Thyroid gland (tissue), 4 donors: ENCODE measurements at regions not wholly inside any gene's neighbourhood (a gene's known extent, or its start where the extent isn't known, plus 50 kb on each side); places are given as distances from the start of the nearest gene placed in this dataset.

Experiments used
- DNase-seq, 2 donors: peaks; one replicate each; pipeline ENCODE4 v3.0.0-alpha.2; 2019
- H3K27ac ChIP-seq, 3 donors: fragments of 200-600 bp; sonication (generic); 1 replicate in 2 of 3; 2 replicates in 1 of 3; pipeline ENCODE4 v1.5.1; 2016 to 2019; ENCODE audit warnings: mild to moderate bottlenecking in 1 of 3, moderate library complexity in 1 of 3
- H3K27me3 ChIP-seq: fragments of 200-600 bp; sonication (generic); one replicate; pipeline ENCODE4 v1.5.1; 2019
- H3K36me3 ChIP-seq, 2 donors: fragments of 200-600 bp; sonication (generic); one replicate each; pipeline ENCODE4 v1.5.1; 2016 to 2019
- H3K4me1 ChIP-seq, 2 donors: fragments of 200-600 bp; sonication (generic); one replicate each; pipeline ENCODE4 v1.5.1; 2017 to 2019
- H3K4me3 ChIP-seq, 3 donors: fragments of 200-600 bp; sonication (generic); replicated peaks in 1 of 3; 1 replicate in 2 of 3; 2 replicates in 1 of 3; pipeline ENCODE4 v1.5.1; 2016; ENCODE audit warnings: mild to moderate bottlenecking in 1 of 3
- H3K9me3 ChIP-seq: fragments of 200-600 bp; sonication (generic); one replicate; pipeline ENCODE4 v1.5.1; 2017
- POLR2A ChIP-seq, 2 donors: fragments of 450-650 bp; IDR thresholded peaks; one replicate each; pipeline ENCODE4 v1.6.1; 2017; ENCODE audit warnings: antibody characterized with exemption in 2 of 2, mild to moderate bottlenecking in 2 of 2, moderate library complexity in 1 of 2
- WGBS, 2 donors: methylation state at CpG; one replicate each; pipeline ENCODE4 v1.1.5; 2017; 5-methylcytosine and 5-hydroxymethylcytosine counted together
- intact Hi-C: fragments of 100-400 bp; cut with DNase I; formaldehyde crosslinking; loops from one replicate; pipeline ENCODE4 v1.15.1; 2023
- TF ChIP-seq, protein P1 (sequence below), 6 experiments: fragments of 200-600 bp in 3 of 6; fragments of 450-650 bp in 3 of 6; sonication (generic) in 3 of 6; IDR thresholded peaks; one replicate each; pipeline ENCODE4 v1.5.1; 2016 to 2019; ENCODE audit warnings: antibody characterized with exemption in 6 of 6, mild to moderate bottlenecking in 2 of 6, inconsistent platforms in 1 of 6, moderate library complexity in 1 of 6

DNA sequence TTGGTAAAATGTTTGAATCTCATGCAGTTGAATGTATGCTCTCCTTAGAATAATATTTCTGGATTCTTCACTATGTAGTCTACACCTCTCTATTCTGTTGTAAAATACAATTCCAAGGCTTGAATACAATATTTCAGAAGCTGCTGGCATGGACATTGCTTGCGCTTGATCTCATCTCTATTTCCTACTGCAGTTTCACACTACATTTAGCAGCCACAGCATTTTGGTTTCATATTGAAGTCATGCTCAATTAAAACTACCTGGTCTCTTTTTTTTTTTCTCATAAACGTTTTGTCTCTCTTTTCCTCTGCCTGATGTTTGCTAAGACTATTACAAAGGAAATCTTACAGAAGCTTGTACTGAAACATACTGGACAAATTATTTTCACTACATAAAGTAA, 631.0 kb upstream of the TMPRSS15 start:
- intact Hi-C loops: no loop called here
- 64% methylated on average over 2 of the region's 2 CpGs for WGBS, 2 donors
- no peaks in the 10 kb centered on the region for H3K9me3 ChIP-seq
- no peaks in the 10 kb centered on the region for H3K36me3 ChIP-seq
- H3K27me3 ChIP-seq: no peaks in the 10 kb centered on the region
- no peaks in the 10 kb centered on the region for H3K4me1 ChIP-seq
- H3K27ac ChIP-seq: no peak overlapping the region
- H3K4me3 ChIP-seq: no peak overlapping the region
- no peak for TF ChIP-seq POLR2A (IDR thresholded peaks at IDR 0.05)
- TF ChIP-seq, protein P1, sequence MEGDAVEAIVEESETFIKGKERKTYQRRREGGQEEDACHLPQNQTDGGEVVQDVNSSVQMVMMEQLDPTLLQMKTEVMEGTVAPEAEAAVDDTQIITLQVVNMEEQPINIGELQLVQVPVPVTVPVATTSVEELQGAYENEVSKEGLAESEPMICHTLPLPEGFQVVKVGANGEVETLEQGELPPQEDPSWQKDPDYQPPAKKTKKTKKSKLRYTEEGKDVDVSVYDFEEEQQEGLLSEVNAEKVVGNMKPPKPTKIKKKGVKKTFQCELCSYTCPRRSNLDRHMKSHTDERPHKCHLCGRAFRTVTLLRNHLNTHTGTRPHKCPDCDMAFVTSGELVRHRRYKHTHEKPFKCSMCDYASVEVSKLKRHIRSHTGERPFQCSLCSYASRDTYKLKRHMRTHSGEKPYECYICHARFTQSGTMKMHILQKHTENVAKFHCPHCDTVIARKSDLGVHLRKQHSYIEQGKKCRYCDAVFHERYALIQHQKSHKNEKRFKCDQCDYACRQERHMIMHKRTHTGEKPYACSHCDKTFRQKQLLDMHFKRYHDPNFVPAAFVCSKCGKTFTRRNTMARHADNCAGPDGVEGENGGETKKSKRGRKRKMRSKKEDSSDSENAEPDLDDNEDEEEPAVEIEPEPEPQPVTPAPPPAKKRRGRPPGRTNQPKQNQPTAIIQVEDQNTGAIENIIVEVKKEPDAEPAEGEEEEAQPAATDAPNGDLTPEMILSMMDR (IDR thresholded peaks at IDR 0.05): no peak
- no peak for DNase-seq

DNA sequence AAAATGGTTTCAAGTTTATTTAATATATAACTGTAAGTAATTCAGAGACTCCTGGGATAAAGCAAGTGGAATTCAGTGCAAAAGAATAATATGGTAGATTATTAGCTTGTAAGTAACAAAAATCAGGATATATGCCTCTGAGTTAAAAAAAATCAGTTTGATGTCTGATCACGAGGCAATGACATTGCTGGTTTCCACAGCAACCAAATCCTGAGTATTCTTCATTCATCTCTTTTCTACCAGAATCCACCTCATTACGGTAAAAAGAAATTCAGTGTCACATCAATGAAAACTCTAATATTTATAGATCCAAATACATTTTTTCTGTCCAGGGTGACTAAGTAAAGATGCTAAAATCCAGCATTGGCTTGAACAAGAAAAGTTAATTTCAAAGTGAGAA, 642.3 kb upstream of the TMPRSS15 start:
- no peak for DNase-seq

DNA sequence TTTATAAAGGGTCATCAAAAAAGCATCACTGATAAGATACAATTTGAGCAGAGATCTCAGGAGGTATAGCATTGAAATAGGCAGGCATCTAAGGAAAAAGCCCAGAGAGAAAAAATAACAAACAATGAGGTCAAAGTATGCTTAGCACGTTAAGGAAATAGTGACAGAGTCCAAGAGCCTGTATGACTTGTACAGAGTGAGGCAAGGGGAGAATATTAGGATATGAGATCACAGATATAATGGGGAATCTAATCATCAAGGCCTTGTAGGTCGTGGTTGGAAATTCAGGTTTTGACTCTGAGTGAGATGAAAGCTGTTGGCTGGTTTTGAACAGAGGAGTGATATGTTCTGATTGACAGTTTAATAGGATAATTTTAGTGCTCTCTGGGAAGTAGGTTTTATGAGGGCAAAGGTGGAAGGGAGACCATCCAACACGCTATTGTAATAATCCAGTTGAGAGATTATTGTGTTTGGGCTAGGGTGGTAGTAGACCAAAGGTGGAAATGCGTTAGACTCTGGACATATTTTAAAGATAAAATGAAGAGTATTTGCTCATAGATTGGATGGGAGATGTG, 644.6 kb upstream of the TMPRSS15 start:
- WGBS, 2 donors: 60 to 66% methylated on average over 4 of the region's 4 CpGs
- no peak for DNase-seq
- TF ChIP-seq, protein P1 (IDR thresholded peaks at IDR 0.05): no peak
- no peak for TF ChIP-seq POLR2A (IDR thresholded peaks at IDR 0.05)
- no peak overlapping the region for H3K27ac ChIP-seq
- no peaks in the 10 kb centered on the region for H3K36me3 ChIP-seq
- no peaks in the 10 kb centered on the region for H3K4me1 ChIP-seq
- H3K27me3 ChIP-seq: no peaks in the 10 kb centered on the region
- intact Hi-C loops: no loop called here
- H3K9me3 ChIP-seq: no peaks in the 10 kb centered on the region
- no peak overlapping the region for H3K4me3 ChIP-seq

More for the DNA sequence above, 642.3 kb upstream of the TMPRSS15 start:
- no peaks in the 10 kb centered on the region for H3K4me1 ChIP-seq
- 41 to 74% methylated on average over 2 of the region's 2 CpGs for WGBS, 2 donors
- no peaks in the 10 kb centered on the region for H3K9me3 ChIP-seq
- intact Hi-C loops: no loop called here
- H3K27ac ChIP-seq: no peak overlapping the region
- TF ChIP-seq POLR2A (IDR thresholded peaks at IDR 0.05): no peak
- TF ChIP-seq, protein P1 (IDR thresholded peaks at IDR 0.05): no peak
- H3K36me3 ChIP-seq: no peaks in the 10 kb centered on the region
- H3K27me3 ChIP-seq: no peaks in the 10 kb centered on the region
- H3K4me3 ChIP-seq: no peak overlapping the region

DNA sequence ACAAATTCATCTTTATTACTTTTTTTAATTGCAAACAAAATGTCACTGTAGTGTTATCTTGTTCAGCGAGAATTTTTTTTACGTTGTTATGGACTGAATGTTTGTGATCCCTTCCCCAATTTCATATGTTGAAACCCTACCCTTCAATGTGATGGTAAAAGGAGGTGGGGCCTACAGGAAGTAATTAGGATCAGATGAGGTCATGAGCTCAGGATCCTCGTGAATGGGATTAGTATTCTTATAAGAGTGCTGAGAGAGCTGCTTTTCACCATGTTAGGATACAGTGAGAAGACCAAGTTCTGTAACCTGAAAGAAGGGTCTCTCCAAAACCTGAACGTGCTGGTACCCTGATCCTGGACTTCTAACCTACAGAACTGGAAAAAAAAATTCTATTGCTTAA, 646.0 kb upstream of the TMPRSS15 start:
- no peak for DNase-seq
- Histone ChIP-seq H3K36me3 (no peaks in the 10 kb centered on the region), H3K27ac (no peak overlapping the region), H3K9me3 (no peaks in the 10 kb centered on the region), H3K4me3 (no peak overlapping the region), H3K4me1 (no peaks in the 10 kb centered on the region), H3K27me3 (no peaks in the 10 kb centered on the region)
- WGBS, 2 donors: 65 to 79% methylated on average over 4 of the region's 4 CpGs
- intact Hi-C loops: no loop called here
- TF ChIP-seq, protein P1 (IDR thresholded peaks at IDR 0.05): no peak
- TF ChIP-seq POLR2A (IDR thresholded peaks at IDR 0.05): no peak

DNA sequence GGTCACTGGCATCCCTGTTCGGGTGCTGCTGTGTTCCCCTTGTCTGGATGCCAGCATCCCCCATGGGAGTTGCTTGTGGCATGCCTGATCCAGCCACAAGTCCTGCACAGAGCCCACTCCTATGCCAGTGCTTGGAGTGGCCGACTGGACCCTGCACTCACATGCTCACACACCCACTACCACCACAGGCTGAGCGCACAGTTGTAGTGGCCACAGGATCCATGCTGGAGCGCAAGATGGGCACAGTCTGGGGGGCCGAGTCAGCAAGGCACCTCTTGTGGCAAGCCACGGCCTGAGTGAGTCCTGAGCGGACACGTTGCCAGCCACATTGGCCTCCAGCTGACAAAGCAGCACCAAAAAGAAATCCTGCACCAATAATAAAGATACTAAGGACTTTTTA, 661.6 kb upstream of the TMPRSS15 start:
- H3K4me1 ChIP-seq: no peaks in the 10 kb centered on the region
- no peaks in the 10 kb centered on the region for H3K27me3 ChIP-seq
- TF ChIP-seq, protein P1 (IDR thresholded peaks at IDR 0.05): no peak
- no peaks in the 10 kb centered on the region for H3K9me3 ChIP-seq
- 91 to 92% methylated on average over 7 of the region's 8 CpGs for WGBS, 2 donors
- intact Hi-C loops: no loop called here
- no peak overlapping the region for H3K27ac ChIP-seq
- no peaks in the 10 kb centered on the region for H3K36me3 ChIP-seq
- no peak for DNase-seq
- no peak overlapping the region for H3K4me3 ChIP-seq
